ENCODE measurements at regions not wholly inside any gene's neighbourhood (a gene's known extent, or its start where the extent isn't known, plus 50 kb on each side); places are given as distances from the start of the nearest gene placed in this dataset.

DNA sequence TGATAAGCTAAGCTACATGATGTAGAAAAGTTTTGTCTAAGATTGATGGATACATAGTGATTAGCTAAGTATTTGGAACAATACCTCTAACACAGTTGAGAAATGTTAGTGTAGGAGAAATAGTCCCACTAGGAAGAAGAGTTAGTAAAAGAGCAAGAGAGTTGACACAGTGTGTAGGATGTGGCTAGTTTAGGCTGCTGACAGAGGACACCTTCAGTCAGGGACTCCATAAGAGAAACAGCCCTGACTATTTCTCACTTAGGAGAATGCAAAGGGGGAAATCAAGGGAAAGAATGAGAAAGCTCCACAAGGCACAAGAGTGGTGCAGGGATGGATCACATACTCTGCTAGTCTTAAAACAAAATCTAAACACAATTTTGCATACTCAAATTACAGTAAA, 613.7 kb downstream of the SLC16A7 start:
- TF ChIP-seq, protein P1, sequence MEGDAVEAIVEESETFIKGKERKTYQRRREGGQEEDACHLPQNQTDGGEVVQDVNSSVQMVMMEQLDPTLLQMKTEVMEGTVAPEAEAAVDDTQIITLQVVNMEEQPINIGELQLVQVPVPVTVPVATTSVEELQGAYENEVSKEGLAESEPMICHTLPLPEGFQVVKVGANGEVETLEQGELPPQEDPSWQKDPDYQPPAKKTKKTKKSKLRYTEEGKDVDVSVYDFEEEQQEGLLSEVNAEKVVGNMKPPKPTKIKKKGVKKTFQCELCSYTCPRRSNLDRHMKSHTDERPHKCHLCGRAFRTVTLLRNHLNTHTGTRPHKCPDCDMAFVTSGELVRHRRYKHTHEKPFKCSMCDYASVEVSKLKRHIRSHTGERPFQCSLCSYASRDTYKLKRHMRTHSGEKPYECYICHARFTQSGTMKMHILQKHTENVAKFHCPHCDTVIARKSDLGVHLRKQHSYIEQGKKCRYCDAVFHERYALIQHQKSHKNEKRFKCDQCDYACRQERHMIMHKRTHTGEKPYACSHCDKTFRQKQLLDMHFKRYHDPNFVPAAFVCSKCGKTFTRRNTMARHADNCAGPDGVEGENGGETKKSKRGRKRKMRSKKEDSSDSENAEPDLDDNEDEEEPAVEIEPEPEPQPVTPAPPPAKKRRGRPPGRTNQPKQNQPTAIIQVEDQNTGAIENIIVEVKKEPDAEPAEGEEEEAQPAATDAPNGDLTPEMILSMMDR (IDR thresholded peaks at IDR 0.05) = no peak
- TF ChIP-seq EP300 (IDR thresholded peaks at IDR 0.05) (no peak), POLR2A (IDR thresholded peaks at IDR 0.05) (no peak), POLR2AphosphoS5 (IDR thresholded peaks at IDR 0.05) (no peak)

Data from sigmoid colon (tissue), 4 donors.